Stimulated activated CD4-positive, alpha-beta T cell treated with anti-CD3 and anti-CD28 coated beads, Interleukin-2, amount 100 ng/mL, for 24 hours (primary cell): ENCODE measurements at regions not wholly inside any gene's neighbourhood (a gene's known extent, or its start where the extent isn't known, plus 50 kb on each side); places are given as distances from the start of the nearest gene placed in this dataset.

ENCODE experiments used
- DNase-seq, 2 donors: peaks; one replicate each; pipeline ENCODE4 v3.0.0-alpha.2; 2020

DNA sequence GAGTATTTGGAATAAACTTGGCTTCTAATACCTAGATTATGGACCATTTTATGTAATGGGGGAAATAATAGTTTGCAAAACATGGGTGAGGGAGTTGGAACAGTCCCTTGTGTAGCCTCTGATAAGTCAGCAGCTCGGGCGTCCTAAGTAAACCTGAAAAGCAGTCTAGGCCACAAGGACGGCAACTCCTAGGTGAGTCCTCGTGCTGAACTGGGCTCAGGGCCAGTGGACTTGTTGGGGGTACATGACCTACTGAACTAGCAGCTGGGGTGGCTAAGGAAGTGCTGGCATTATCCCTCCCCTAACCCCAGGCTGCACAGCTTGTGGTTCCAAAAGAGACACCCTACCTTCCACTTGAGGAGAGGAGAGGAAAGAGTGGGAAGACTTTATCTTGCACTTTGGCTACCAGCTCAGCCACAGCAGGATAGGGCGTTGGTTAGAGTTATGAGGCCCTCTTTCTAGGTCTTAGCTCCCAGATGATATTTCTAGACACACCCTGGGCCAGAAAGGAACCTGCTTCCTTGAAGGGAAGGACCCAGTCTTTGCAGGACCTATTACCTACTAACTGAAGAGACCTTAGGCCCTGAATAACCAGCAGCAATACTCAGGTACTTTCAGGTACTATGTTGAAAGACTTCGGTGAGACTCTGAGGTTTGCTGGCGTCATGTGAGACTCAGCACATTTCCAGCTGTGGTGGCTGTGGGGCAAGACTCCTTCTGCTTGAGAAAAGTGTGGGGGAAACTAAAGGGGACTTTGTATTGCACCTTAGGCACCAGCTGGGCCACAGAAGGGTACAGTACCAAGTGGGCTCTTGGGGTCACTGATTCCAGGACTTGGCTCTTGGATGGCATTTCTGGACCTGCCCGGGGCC, 71.0 kb downstream of the AQP4 start:
- DNase-seq: no peak

DNA sequence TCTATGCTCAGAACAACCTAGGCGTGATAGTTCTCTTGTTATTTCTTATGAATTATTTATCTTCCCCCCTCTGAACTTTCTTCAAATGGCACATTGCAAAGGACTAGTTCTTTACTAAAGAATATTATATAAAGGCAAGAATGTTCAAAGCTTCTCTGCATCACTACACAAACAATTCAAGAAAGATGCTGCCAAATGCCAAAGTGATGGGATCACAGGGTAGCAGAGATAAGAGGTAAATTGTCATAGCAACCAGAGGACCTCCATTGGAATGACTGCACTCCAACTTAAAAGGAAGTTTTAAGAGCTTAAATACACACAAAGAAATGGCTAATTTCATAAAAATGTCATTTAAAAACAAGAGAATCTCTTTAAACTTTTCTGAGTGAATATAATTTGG, 72.8 kb downstream of the AQP4 start:
- no peak for DNase-seq

- no peak for DNase-seq
Measured at GRCh38 chr18:26791676-26792075, 73.8 kb downstream of the AQP4 start.

DNA sequence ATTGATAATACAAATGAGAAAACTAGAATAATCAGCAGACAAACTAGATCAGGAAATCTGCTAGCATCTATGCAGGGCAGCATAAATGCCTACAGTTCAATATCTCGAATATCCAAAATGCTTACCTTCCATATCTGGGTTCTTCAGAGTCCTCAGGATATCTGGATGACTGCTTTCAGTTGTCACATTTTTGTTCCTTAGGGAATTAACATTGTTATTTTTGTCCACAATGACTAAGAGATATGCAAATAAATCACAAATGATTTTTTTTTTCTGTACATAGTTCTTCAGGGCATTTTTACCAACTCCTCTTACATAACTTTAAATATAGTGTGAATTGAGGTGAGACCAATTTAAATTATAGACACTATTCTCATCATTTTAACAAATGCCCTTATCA, 80.9 kb downstream of the AQP4 start:
- DNase-seq: no peak

DNA sequence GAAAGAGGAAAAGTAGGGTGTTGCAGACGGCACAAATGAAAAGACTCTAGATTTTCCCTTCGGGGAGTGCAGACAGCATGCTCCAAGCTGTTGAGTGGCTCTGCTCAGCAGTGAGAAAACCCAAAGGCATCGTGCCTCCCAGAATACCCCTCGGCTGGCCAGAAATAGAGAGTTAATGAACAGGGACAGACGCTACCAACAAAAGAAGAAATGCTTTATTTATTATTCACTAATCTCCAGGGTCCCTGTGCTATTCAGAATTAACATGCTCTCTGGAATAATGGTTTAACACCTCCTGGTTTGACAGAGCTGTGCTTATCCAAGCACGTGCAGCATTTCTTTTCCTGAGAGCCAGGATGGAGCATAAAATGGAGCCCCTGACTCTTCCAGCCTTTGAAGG, 82.3 kb downstream of the AQP4 start:
- no peak for DNase-seq

DNA sequence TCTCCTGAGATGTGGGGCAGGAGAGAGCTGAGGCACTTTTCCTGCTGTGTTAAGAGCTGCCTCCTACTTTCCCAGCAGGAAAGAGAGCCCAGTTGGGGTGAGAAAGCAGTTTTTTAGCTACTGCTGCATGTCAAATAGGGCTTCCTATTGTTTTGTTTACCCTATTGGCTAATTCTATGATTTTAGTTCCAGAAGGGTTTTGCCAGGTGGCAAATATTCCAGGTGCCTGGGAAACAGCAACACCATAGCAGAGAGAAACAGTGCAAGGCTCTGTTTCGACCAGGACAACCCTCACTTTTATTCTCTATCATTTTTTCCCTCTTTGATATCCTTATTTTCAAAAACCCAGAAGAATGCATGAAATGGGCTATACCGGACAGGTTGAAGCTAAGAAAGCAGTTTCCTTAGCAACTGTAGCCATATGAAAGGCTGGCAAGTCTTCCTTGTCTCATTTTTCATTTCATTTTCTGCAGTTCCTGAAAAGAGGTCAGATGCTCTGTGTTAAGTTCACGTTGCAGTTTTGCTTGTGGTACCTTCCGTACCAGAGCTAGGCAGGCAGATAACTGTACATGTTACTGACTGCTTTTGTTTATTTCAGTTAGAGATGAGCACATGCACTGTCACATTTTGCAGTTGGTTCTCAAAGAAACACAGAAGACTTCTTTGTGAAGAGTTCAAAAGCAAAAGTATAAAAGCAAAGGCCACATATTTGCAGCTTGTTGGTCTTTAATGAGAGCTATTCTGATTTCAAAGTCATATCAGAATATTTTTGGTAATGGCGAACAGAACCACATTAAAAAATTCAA, 84.8 kb downstream of the AQP4 start:
- DNase-seq: no peak

DNA sequence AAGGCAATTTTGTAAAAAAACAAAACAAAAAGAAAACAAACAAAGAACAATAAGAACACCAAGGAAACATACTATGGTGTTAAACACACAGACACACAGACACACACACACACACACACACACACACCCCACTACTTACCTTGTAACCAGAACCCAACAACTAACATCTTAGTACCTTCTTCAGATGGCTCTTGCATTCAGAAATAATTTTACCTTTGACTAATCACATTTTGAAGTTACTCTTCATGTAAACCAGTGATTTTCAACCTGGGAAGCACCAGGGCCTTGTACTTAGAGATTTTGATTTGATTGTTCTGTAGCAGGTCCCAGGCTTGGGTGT, 87.5 kb downstream of the AQP4 start:
- DNase-seq: no peak

GRCh38 chr18:26777351-26778053, 88.0 kb downstream of the AQP4 start:
- no peak for DNase-seq

DNA sequence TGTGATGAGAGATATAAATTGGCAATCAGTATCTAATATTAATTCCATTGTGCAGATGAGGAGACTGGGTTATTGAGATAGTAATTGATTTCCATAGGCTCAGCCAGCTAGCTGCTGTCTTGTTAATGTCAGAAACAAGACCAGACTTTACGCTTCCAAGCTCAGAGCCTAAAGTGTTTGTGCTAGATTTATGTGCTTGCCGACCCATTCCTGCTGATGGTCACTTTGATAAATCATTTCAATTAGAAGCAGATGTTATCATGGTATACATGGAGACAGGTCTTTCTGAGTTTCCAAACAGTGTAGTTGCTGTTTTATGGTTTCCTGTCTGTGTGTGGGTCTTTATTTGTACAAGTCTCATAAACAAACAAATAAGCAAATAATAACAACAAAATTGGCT, 92.8 kb downstream of the AQP4 start:
- no peak for DNase-seq

DNA sequence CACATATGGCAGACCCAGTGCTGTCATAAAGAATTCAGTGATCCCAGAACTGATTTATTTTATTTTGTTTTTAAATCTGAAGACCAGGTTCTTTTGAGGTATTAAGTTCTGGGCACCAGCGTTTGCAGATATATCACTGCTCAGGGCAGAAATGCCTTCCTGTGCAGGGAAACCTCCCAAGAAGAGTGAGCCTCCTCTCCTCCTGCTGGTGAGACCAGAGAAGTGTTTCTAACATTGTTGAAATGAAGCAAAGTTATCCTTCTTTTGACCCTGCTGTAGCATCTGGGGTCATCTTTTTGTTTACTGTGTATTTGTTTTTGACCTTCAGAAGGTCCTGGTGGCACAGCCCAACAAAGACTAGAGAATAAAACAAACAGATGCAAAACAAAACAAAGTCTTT, 94.0 kb downstream of the AQP4 start:
- no peak for DNase-seq

DNA sequence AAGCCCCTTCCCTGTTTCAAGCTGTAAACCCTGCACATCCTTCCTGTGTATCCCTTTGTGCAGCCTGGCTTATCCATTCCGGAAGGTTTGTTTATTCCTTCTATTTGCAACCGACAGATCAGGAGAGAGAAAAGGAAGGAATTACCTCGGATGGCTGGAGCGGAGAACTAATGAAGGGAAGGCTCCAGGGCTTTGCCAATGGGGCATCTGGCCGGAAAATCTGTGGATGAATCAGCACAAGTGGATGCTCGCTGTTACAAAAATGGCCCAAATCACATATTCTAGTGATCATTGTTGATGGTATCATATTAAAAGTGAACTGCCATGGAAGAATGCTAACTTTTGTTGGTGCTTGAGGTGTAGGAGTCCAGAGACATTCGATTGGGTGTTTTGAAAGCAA, 97.1 kb downstream of the AQP4 start:
- no peak for DNase-seq

DNA sequence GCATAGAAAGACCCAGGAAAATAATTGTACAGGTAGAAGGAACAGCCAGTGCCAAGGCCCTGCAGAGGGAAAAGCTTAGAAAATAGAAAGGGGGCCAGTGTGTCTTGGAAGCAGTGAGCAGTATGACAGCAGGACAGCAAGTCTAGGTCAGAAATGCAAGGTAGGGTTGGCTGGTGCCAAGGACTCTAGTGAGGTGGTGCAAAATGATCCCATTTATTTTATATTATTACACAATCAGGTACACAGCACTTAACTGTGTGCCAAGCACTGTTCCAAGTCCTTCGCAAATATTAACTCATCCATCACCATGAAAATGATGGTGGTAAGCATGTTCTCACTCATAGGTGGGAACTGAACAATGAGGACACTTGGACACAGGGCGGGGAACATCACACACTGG, 100.0 kb downstream of the AQP4 start:
- no peak for DNase-seq

DNA sequence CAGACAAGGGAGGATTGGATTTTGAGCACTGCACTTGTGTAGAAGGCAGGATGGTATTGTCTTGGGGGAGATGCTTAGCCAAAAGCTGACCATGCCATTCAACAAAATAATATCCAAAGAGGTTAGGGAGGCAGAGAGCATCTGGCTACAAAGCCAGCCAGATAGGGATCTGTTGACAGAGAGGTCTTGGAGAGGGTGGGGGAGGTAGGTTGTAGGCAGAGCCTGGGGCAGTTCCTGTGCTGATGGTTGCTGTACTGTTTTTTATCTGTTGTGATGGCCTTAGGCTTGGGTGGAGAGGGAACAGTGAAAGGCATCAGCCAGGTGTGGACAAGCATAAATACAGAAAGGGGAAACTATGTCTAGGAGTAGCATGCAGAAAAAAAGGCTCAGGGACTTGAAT, 100.9 kb downstream of the AQP4 start:
- no peak for DNase-seq

GRCh38 chr18:26764177-26764576, 101.3 kb downstream of the AQP4 start:
- no peak for DNase-seq

GRCh38 chr18:26763446-26764110, 101.9 kb downstream of the AQP4 start:
- DNase-seq: no peak

DNA sequence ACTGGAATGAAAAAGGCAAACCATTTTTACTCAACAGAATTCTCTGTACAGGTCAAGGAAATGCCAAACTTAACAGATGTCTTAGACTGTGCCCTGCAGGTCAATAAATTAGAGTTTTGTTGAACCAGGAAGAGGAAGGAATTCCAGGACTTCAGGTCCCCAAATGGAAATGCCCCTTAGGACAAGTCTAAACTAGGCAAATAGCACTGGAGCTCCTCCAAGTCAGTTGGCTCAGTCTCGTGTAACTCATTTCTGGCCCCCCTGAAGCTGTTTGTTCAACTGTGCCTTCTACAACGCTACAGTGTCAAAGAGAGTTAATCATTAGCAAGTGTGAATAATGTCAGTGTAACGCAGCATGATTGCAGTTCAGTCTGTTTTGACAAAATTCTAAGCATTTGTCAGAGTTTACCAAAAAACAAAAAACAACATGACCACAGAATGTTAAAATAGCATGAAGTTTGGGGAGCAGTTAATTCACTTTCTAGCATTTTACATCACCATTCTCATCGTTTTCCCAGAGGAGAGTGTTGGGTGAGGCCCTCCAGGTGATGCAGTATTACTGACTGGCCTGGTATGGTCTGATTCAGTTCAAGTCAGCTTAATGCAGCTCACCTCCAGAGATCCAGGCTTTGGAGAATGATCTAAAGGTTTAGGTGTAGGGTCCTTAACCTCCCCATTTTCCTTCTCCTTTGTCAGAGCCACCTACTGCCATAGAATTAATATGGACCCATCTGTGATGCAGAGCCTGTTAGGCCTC, 108.1 kb downstream of the AQP4 start:
- no peak for DNase-seq

- DNase-seq: no peak
Measured at GRCh38 chr18:26756556-26756955, 109.0 kb downstream of the AQP4 start.

- DNase-seq: no peak
Measured at GRCh38 chr18:26746826-26747475, 118.6 kb downstream of the AQP4 start.

GRCh38 chr18:26746398-26746797, 119.1 kb downstream of the AQP4 start:
- no peak for DNase-seq

DNA sequence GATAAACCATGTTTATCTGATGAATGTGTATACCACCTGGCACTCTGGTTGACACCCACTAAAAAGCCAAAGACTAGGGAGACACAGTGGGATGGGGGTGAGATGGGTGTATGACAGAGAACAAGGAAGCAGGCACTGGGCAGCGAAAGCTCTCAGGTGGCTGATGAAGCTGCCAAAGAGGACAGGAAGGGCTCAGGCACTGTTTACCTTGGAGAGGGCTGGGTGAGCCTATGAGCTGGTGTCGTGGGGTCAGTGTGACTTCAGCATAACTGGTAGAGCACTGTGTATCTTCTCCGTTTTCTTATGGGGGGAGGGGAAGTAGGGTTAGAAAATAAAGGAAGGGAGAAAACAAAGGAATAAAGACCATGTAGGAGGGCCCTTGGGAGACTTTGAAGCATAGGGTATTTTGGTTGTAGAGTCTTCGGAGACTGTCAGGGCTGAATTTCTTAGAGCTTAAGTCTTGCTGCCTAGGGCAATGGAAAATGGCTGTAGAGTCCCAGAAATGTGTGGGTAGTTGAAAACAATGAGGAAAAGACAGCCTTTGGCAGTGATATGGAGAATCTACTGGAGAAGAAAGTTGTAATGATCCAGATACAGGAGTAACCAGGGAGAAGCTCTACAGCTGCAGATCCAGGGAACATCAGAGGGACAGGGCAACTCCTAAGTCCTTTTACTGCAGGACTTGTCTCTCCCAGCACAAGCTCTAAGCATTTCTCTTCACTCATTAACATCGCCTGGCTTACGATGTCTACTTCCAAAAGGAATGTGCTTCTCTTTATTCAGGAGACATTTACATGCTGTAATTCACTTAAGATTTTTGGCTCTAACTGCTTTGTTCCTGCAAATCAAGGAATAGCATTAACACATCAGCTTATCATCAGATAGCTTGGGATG, 120.0 kb downstream of the AQP4 start:
- no peak for DNase-seq

DNA sequence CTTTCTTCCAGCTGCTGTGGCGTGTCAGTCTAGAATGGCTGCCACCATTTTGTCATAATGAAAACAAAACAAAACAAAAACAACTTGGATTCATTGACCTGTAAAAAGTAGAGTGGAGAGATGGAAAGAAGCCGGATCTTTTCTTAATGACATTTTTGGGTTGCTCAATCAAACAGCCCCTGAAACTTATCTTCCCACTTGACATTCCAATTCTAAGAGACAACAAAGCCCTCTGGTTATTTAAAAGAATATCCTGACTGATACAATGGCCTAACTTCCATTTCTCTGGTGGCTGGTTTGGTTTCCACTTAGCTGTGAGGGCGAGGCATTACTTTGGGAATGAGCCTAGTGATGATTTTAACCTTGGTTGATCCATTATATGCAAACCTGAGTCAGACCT, 123.7 kb downstream of the AQP4 start:
- DNase-seq: no peak
